ENCODE measurements at regions not wholly inside any gene's neighbourhood (a gene's known extent, or its start where the extent isn't known, plus 50 kb on each side); places are given as distances from the start of the nearest gene placed in this dataset.

DNA sequence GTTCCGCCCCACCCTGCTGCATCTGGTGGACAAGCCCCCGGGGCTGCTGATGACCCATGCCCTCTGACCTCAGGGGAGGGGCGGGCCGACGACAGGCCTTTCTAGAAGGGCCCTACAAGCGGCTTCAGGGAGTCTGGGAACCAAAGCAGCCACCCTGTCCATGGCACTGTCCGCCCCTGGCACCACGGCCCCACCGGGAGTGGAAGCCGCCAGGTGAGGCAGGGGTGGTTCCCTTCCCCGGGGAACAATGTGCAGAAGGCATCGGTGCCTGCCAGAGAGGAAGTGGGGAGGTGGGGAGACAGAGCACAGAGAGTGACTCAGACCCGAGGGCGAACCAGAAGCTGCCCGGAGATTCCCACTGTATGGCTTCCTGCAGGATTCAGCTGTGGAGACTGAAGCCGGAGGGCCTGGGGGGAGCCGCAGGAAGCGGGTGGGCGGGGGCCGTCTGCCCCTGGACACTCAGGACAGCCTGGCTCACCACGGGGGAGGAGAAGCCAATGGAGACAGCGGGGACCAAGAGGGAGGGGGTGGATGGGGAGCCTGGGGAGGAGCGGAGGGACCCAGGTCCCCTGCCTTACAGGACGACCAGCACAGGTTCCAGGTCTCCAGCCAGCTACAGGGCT lies 134.0 kb downstream of the TPRA1 start:
- Histone ChIP-seq H3K27me3 (peaks cover 0 to 6% of the 10 kb centered on the region in 2 donors), H3K9me3 (no peaks in the 10 kb centered on the region), H3K4me1 (peaks cover 5 to 10% of the 10 kb centered on the region in 2 donors), H3K4me3 (peak overlapping the region in 2 of 3 donors; percentile 43 to 66), H3K36me3 (no peaks in the 10 kb centered on the region), H3K27ac (no peak overlapping the region)
- intact Hi-C loops (cut with DNase I; ENCODE audit: low total_unique reads), result no loop called here
- no peak for TF ChIP-seq POLR2AphosphoS5 (IDR thresholded peaks at IDR 0.05)
- no peak for TF ChIP-seq POLR2A (IDR thresholded peaks at IDR 0.05)
- TF ChIP-seq, protein P1, sequence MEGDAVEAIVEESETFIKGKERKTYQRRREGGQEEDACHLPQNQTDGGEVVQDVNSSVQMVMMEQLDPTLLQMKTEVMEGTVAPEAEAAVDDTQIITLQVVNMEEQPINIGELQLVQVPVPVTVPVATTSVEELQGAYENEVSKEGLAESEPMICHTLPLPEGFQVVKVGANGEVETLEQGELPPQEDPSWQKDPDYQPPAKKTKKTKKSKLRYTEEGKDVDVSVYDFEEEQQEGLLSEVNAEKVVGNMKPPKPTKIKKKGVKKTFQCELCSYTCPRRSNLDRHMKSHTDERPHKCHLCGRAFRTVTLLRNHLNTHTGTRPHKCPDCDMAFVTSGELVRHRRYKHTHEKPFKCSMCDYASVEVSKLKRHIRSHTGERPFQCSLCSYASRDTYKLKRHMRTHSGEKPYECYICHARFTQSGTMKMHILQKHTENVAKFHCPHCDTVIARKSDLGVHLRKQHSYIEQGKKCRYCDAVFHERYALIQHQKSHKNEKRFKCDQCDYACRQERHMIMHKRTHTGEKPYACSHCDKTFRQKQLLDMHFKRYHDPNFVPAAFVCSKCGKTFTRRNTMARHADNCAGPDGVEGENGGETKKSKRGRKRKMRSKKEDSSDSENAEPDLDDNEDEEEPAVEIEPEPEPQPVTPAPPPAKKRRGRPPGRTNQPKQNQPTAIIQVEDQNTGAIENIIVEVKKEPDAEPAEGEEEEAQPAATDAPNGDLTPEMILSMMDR (IDR thresholded peaks at IDR 0.05), result no peak
- peak in 1 of 2 donors; percentile 50 for DNase-seq (ENCODE audit: low spot score in 2 of 2)

DNA sequence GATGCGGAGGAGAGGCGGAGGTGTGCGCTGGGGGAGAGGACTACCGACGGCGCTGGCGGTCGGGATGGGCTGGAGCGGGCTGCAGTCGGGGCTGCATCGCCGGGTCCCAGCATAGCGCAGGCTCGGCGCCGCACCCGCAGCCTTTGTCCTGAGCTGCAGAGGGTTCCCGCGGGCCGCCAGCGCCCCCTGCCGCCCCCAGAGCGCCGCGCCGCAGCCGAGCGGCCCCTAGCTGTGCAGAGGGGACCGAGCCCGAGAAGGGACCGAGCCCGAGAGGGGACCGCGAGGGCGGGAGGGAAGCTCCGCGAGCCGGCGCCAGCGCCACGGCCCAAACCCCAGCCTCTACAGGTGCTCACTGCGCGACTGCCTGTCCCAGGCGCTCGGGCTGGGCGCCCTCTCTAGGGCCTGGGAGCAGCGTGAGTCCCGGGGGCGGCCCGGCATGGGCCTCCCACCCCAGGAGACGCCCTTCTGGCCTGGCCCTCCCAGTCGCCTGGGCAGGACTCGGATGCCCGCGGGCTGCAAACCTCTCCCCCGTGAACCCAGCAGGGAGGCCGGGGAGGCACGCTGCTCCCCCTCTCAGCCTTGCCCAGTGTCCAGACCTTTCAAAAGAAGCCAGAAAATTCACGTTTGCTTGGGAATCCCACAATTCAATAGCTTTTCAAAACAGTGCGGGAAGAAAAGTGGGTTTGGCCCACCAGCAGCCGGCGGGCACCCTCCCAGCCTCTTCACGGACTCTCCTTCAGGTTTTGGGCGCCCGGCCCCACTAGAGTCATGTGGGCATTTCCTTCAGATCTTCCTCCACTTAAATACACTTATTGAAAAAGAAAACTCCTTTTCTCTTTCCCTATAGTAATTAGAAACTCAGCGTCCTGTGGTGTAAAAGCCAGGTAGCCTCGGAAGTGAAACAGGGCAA lies 134.7 kb downstream of the TPRA1 start:
- Histone ChIP-seq H3K36me3 (no peaks in the 10 kb centered on the region), H3K4me1 (peaks cover 5 to 10% of the 10 kb centered on the region in 2 donors), H3K9me3 (no peaks in the 10 kb centered on the region), H3K27ac (no peak overlapping the region), H3K4me3 (peak overlapping the region in 2 of 3 donors; percentile 43 to 66), H3K27me3 (peaks cover 0 to 6% of the 10 kb centered on the region in 2 donors)
- TF ChIP-seq, protein P1 (IDR thresholded peaks at IDR 0.05), result peak; percentile 55 to 86 (median 72)
- no peak for TF ChIP-seq POLR2AphosphoS5 (IDR thresholded peaks at IDR 0.05)
- DNase-seq (ENCODE audit: low spot score in 2 of 2), result peak; percentile 50 to 60
- intact Hi-C loops (cut with DNase I; ENCODE audit: low total_unique reads), result no loop called here

DNA sequence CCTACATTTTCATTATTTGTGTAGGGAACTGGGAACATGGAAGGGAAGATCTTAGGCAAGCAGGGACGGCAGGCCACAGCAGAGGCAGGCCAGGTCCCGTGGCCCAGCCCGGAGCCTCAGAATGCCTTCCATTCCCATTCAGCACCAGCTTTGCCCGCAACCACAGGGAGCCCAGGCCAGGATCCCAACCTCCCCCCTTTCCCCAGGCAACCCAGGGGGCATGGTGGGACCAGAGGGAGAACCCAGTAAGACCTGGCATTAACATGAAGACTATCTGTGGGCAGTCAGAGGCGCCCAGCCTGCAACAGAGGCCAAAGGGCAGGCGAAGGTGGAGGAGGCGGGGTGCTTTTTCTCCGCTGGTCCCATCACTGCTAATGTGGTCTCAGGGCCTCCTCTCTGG lies 135.6 kb downstream of the TPRA1 start:
- Histone ChIP-seq H3K27me3 (peaks cover 0 to 6% of the 10 kb centered on the region in 2 donors), H3K36me3 (no peaks in the 10 kb centered on the region), H3K4me1 (peaks cover 5 to 10% of the 10 kb centered on the region in 2 donors), H3K4me3 (peak overlapping the region in 1 of 3 donors; percentile 66), H3K27ac (no peak overlapping the region), H3K9me3 (no peaks in the 10 kb centered on the region)
- TF ChIP-seq POLR2AphosphoS5 (IDR thresholded peaks at IDR 0.05), result no peak
- TF ChIP-seq, protein P1 (IDR thresholded peaks at IDR 0.05), result no peak
- TF ChIP-seq POLR2A (IDR thresholded peaks at IDR 0.05), result no peak
- intact Hi-C loops (cut with DNase I; ENCODE audit: low total_unique reads), result no loop called here
- DNase-seq (ENCODE audit: low spot score in 2 of 2), result peak in 1 of 2 donors; percentile 39

GRCh38 chr3:127454051-127454450 lies 136.5 kb downstream of the TPRA1 start:
- TF ChIP-seq, protein P1 (IDR thresholded peaks at IDR 0.05), result no peak
- TF ChIP-seq POLR2A (IDR thresholded peaks at IDR 0.05) (no peak), POLR2AphosphoS5 (IDR thresholded peaks at IDR 0.05) (no peak)
- peaks cover 5 to 10% of the 10 kb centered on the region in 2 donors for H3K4me1 ChIP-seq
- no peak overlapping the region for H3K4me3 ChIP-seq
- peaks cover 0 to 6% of the 10 kb centered on the region in 2 donors for H3K27me3 ChIP-seq
- no peaks in the 10 kb centered on the region for H3K9me3 ChIP-seq
- intact Hi-C loops (cut with DNase I; ENCODE audit: low total_unique reads), result no loop called here
- H3K27ac ChIP-seq, result no peak overlapping the region
- peak in 1 of 2 donors; percentile 15 for DNase-seq (ENCODE audit: low spot score in 2 of 2)
- H3K36me3 ChIP-seq, result no peaks in the 10 kb centered on the region

All from breast epithelium (tissue), 4 donors.